GM18861 (cell line): ENCODE measurements at regions not wholly inside any gene's neighbourhood (a gene's known extent, or its start where the extent isn't known, plus 50 kb on each side); places are given as distances from the start of the nearest gene placed in this dataset.
"Not testable (repeated sequence)": the region's sequence is repeated elsewhere in the genome, so short reads cannot be mapped to it uniquely, and the experiment has no call there.

Experiments
- ATAC-seq: cut with Tn5 transposase; IDR thresholded peaks from one replicate; pipeline ENCODE4 v1.9.1; 2021; ENCODE audit not compliant: unreplicated experiment

DNA sequence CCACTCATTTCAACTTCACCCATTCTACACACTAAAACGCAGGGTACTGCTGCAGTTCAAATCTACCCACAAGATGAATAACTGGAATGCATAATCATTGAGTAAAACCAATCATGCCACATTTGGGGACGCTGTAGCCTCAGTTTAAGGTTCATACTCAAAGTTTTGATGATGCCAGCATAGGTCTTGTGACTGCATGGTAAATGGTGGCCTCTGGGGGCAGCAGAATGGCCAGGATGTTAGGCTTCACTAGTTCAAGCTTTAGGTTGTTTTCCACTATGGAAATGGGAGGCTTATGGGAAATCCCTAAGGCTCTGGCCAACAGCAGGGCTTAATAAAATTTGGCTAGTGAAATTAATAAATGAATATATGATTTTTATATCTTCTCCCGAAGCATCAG, 104.3 kb upstream of the TSC22D2 start:
- ATAC-seq = peak; percentile 45

DNA sequence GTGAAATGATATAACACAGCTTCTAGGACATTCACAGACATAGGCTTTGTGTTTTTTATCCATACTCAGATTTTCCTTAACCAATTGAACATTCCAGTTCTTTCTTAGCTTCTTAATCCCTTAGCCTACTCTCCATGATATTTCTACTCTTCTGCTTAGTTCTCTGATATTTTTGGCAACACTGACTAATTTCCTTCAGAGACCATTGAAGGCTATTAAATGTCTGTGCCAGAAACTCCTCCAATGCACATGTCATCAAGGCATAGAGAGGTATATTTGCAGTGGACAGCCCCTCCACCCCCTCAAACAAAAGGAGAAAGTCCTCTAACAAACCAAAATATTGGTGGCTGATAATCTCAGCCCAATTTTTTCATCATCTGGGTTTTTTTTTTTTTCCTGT, 105.9 kb upstream of the TSC22D2 start:
- no peak for ATAC-seq

DNA sequence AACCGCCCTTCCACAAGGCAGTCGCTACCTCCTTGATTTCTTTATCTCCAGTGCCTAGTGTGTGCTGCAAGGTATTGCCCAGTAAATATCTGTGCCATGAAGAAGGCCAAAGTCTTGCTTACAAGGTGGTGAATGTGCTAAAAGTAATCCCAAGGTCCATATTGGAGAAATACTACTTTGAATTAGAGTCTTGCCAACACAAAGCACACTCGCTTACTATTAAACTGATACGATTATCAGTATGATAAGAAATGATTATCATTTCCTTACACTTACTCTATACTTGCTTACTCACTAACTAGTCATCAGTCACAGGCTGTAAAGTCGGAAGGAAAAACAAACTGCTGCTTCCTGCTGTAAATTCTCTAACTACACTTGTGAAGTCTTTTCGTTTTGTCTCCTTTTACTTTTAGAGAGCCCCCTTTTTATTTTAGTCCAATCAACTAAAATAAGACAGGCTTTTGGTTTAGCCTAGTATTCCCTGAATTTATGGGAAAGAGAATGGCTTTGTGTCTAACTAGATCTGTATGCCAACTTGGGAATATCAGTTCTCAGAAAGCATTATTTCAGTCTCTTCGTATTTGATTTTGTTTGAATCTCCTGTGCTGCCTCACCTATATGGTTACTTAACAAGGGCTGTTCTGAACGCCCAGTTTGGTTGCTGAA, 107.1 kb upstream of the TSC22D2 start:
- no peak for ATAC-seq

DNA sequence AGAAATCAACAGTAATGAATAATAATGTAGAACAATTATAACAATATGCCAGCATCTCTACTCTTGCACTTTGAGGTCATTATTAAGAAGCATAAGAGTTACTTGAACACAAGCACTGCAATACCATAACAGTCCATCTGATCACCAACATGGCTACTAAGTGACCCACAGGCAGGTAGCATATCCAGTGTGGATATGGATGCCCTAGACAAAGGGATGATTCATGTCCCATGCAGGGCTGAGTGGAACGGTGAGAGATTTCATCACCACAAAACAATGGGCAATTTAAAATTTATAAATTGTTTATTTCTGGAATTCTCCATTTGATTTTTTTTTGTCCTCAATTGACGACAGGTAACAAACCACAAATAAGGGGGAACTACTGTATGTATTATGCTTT, 107.7 kb upstream of the TSC22D2 start:
- no peak for ATAC-seq

DNA sequence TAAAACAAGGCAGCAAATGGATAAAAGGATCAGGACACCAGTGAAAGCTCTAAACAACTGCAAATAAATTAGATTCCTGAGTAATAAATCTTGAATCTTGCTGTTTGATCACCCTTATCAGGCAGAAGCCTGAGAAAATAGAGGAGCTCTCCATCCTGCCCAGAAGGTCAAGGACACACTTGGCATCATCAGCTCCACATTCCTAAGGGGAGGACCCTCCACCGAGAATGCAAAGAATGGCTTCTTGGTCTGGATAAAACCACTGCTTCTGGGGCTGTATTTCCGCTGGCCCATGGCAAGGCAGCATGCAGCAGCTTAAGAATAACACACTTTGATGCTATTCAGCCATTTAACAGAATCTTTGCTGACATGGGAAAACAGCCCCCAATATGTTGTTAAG, 108.9 kb upstream of the TSC22D2 start:
- no peak for ATAC-seq

DNA sequence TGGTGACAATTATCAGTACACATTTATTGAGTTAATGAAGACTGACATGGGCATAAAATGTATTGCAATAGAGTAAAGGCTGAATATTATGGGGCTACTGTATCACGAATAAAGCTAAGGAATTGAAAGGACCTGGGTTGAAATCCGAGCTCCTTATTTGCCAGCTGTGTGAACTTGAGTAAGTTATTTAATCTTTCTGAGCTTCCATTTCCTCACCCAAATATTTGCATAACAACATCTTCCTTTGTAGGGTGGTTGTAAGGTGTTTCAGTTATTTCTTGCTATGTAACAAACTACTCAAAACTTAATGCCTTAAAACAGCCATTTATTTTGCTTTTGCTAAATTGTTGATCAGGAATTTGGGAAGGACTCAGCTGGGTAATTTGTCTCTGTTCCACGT, 111.1 kb upstream of the TSC22D2 start:
- no peak for ATAC-seq

DNA sequence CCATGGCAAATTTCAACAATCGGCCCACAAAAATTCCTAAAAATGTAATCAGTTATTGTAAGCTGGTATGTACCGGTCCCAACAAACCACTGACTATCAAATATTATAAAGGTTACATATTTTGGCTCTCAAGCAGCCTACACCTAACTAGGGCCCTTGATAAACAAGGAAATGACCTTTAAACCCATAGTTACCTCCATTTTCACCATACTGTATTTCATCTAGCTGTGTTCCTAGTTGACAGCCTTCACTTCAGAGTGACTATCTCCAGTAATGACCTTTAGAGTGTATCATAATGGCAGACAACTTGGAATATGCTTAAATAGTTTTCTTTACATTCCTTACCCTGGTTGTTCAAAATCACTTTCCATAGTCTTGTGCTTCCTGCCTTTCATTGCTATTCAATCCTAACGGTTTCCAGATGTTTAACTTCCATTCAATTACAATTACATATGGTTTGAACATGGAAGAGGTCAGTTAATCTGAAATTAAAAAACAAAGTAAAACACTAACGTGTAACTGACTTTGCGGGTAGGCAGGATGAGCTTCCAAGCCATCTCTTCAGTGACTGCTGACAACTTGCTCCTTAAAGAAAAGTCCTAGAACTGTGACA, 111.9 kb upstream of the TSC22D2 start:
- no peak for ATAC-seq

DNA sequence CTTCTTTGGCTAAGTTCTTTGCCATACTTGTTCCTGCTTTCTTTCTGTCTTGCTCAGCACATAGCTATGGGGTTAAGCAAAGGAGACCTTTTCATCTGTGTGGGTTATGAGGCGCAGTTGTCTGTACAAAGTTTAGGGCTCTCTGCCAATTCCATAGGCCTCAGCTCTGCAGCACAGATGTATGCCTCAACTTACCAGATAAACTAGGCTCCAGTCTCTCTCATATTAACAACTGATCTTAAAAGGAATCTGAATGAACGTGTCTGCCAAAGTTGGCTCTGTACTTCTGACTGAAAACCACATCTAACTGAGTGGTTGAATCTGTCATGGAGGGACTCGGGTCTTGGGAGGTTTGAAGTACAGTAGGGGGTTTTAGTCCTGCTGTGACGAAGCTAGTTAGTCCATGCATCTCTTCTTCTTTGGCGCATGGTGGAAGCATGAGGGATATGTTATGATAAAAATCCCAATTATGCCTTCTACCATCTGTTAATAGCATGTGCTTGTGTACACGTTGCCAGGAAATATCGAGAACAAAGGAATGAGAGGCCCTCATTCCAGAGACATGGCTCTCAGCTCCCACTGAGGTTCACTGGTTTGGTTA, 114.6 kb upstream of the TSC22D2 start:
- ATAC-seq = no peak

DNA sequence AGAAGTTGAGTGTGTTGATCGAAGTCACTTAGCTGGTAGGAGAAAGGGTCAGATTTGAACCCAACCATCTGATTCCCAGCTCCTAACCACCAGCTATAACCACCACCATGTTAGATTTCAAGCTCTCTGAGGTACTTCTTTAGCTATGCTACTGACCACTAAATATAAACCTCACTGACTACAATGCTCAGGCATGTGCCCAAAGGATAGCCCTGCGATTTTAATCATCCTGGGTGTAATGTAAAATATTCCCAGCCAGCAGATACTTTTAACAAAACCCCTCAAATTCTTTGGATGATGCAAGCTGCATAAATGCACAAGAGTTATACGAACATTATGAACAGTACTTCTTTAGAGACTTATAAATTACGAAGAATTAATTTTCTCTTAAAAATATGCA, 115.2 kb upstream of the TSC22D2 start:
- no peak for ATAC-seq

DNA sequence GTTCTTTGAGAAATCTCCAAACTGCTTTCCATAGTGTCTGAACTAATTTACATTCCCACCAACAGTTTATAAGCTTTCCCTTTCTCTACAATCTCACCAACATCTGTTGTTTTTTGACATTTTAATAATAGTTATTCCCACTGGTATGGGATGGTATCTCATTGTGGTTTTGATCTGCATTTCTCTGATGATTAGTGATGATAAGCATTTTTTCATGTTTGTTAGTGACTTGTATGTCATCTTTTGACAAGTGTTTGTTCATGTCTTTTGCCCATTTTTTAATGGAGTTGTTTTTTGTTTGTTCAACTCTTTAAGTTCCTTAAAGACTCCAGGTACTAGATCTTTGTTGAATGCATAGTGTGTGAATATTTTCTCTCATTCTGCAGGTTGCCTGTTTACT, 116.6 kb upstream of the TSC22D2 start:
- ATAC-seq = no peak

DNA sequence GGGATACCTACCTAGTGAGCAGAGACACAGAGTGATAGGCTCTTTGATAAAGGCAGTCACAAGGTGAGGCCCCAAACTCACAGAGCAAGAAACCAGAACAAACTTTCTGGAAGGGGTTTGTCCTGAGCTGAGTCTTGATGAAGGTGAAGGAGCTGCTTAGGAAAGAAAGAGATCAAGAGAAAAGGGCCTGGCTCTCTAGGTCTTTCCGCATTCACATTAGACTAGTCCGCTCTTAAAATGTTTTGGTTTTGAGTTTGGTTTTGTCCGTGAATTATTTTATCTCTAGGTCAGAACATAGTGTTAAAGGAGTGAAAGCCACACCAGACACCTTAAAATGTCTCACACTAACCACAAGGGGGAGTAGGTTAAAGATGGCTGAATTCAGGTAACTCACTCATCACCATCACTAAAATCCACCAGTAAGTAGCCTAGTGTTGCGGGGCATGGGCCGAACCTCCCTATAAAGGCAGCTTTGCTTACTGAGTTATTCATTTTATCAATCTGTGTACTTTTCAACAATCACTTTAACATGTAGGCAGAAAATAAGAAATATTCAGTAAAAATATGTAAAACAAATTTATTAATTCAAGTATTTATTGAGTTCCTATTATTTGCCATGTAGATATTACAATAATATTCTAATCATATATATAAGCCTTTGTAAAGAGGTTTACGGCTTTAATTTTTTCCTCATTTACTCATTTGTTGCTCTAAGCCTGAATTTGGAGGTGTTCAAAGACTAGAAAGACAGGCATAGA, 121.5 kb upstream of the TSC22D2 start:
- peak; percentile 82 for ATAC-seq

DNA sequence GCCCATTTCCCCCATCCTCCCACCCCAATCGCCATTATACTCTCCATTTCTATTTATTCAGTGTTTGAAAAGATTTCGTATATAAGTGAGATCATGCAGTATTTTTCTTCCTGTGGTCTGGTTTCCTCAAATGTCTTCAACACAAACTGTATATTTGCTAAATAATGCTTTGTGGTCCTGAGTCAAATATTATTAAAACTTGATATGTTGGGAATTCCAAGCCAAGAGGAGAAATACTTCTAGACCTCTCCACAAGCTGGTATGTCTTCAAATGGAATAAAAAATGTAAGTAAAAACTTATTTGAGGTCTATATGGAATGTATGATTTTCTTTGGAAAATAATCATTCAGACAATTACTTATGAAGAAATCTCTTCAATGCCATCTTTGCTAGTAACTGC, 122.5 kb upstream of the TSC22D2 start:
- no peak for ATAC-seq

DNA sequence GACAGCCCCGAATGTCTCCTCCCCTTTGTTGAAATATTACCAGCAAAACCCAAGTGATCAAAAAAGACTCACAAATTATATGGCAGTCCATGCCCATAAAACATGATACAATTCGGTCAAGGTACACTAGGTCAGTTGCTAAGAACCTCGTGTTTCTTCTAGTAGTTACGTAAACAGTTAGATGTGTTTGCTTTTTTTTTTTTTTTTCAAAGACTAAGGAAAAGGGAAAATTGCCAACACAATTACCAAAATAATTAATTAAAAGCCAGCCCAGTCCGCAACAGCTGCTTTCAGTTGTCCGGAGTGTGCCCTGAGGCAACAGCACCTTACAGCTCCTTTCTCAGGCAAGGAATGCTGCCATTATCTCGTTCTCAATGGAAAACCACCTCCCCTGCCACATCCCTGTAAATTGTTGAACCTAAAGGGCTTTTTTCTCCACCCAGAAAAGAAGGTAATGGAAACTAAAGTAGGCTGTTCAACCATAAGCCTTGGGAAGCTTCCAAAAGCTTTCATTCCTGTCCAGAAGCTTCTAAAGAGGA, 129.2 kb upstream of the TSC22D2 start:
- no peak for ATAC-seq

DNA sequence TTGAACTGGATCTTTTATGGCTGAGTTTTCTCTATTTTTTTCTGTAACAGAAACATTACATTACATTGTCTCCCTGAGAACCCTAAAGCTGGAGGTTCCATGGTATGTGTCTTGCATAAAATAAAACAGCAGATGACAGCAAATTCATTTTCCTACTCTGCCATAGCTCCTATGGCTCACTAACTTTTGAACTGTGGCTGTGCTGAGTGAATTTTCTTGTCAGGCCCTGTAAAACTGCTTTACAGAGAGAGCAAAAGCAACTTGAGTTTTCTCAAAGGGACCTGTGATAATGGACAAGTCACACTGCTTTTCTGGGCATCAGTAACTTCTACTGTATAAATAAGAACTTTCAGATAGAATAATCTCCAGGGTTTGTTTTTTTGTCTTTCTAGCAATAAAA, 129.9 kb upstream of the TSC22D2 start:
- ATAC-seq = no peak

DNA sequence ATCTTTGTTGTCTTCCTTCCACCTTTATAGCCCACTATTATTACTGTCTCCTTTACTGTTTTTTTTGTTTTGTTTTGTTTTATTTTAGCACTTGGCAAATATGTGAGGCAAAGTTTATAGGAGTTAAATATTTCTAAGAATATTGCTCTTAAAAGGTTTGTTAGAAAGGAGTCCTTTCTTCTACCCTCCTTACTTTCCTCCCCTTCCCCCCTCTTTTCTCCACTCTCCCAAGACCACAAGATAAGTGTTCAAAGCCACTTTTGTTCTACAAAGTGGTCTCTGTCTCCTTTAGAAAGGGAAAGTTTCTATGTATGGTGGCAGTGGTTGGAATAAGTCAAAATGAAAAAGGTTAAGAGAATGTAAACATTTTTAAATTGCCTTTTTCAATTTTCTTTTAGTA, 130.7 kb upstream of the TSC22D2 start:
- ATAC-seq = no peak

DNA sequence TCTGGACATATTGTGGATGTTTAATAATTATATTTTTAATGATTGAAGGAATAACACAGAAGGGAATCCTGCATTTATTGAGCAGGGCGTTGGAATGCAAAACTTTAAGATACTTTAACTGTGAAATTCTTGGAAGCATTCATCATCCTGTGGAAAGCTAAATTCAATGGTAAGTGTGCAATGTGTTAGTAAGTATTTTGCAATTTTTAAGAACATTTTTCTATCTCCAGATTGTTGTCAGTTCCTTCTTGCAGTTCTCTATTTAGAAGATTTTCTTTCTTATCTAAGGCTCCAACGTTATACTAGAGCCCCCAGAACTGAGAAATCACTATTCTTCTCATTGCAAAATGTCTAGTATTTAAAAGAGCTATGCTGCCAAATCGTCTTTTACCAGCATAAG, 132.2 kb upstream of the TSC22D2 start:
- no peak for ATAC-seq

DNA sequence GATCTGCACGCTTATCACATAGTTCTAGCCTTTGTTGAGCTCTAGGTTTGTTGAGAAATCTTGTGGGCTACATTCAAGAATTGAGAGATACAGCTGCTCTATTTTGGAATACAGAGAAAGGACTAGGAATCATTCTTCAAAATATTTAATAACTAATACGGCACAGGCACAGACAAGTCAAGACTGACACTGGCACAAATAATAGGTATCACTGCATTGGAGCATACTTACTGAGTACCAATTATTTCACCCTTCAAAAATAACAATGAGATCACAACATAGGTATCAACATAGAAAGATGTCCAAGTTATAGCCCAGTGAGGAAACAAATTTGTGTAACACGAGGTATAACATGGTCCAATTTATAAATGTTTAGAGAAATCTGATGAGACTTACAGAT, 133.7 kb upstream of the TSC22D2 start:
- no peak for ATAC-seq

DNA sequence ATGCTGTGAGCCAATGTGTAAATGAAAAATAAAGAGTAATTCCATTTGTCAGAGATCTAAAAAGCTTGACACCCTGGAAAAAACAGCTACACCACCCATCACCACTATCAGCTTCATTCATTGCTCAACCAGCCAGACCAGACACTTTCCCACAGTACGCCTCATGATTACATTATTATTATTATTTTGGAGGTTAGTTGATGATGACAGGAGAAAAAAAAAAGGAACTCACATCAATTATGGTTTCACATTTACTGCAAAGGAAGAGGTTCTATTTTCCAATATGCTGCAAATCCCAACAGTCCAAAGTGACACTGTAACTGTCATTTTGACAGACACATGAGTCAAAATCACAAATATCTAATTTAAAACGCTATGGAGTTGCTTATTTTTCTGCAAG, 134.7 kb upstream of the TSC22D2 start:
- no peak for ATAC-seq

DNA sequence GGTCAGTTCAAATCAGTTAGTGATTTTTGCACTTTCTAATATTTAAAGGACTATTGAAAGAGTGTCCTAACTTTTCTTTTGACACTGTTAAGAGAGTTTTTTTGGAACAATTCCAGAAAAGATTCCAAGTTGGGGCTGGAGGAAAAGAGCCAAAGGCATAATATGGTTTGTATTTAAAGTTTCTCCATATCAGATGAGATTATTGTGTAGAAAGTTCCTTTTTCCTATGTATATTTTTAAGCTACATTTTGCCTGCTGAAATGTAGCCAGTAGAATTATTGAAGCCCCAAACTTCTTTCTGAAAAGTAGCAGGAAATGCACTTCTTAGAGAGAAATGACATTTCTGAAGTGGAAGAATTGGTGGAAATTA, 136.5 kb upstream of the TSC22D2 start:
- ATAC-seq = no peak

DNA sequence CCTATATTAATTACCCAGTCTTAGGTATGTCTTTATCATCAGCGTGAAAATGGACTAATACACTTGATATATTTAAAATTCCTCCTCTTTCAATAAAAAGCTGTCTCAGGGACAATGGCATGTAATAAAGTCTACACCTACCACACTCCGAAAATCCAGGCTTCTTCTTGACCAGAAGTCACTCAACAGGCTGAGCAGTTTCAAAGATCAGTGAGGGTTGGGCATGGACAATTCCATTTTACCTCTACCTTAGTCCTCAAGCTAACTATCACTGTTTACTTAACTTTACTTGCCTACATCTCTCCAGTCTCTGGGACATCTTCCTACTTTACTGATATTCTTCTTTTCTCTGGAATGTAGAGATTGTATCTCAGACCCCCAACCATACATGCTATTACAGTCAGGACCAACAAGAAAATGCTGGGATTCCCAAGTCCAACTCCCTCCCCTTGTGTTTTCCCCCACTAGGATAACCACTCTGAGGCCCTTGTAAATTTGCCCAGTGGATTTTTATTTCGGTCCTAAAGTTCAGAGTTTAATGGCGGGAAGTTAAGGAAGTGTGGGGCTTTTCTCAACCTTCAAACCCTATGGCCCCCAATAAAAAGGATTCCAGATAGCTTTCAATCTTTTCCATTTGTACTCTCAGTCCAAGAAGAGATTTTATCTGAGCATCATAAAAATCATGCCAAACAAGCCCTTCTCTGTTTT, 137.1 kb upstream of the TSC22D2 start:
- no peak for ATAC-seq

DNA sequence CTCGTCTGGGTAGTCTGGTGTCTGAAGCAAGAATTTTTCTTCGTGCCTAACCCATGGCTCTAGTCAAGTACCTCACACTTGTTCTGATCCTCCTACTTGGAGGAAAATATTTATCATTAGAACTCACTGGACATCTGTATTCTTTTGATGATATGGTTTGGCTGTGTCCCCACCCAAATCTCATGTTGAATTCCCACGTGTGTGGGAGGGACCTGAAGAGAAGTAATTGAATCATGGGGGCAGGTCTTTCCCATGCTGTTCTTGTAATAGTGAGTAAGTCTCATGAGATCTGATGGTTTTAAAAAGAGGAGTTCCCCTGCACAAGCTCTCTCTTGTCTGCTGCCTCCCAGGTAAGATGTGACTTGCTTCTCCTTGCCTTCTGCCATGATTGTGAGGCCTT, 137.7 kb upstream of the TSC22D2 start:
- not testable (repeated sequence) for ATAC-seq
